NCI-H345 treated with DMSO at 0.1 percent for 48 hours (cell line): ENCODE measurements at regions not wholly inside any gene's neighbourhood (a gene's known extent, or its start where the extent isn't known, plus 50 kb on each side); places are given as distances from the start of the nearest gene placed in this dataset.
"Not testable (repeated sequence)": the region's sequence is repeated elsewhere in the genome, so short reads cannot be mapped to it uniquely, and the experiment has no call there.

Experiments used
- DNase-seq: peaks from one replicate; lab custom pipeline; 2025; ENCODE audit not compliant: unreplicated experiment; lab: John Stamatoyannopoulos, UW

DNA sequence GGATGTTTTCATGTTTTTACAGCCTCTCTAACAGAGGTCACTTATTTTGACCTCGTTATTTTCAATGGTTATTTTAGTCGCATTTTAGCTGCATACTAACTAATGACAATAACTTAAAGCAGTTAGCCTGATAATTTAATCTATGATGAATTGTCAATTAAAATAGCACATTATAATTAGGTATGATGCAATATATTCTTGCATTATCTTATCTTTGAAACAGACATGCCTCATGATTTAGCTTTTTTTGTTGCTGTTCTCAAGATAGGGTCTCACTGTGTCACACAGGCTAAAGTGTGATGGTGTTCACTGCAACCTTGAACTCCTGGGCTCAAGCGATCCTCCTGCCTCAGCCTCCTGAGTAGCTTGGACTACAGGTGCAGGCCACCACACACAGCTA lies 126.4 kb downstream of the KBTBD2 start:
- DNase-seq, result no peak

DNA sequence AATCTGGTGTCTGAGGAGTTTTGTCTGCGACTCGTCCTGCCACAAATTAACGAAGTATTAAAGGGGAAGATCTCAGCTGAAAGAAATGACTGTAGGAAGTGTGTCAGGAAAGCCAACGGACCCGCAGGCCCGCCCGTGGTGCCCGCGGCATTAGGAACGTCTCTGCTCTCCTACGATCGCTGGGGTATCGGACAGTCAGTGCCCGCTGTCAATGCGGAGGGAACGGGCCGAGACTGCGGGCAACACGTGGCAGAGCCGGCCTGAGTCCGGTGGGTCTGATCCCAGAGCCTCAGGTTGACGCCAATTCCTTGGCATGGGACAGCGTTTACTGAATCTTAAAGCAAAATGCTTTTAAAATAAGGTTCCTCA lies 128.7 kb downstream of the KBTBD2 start:
- no peak for DNase-seq

DNA sequence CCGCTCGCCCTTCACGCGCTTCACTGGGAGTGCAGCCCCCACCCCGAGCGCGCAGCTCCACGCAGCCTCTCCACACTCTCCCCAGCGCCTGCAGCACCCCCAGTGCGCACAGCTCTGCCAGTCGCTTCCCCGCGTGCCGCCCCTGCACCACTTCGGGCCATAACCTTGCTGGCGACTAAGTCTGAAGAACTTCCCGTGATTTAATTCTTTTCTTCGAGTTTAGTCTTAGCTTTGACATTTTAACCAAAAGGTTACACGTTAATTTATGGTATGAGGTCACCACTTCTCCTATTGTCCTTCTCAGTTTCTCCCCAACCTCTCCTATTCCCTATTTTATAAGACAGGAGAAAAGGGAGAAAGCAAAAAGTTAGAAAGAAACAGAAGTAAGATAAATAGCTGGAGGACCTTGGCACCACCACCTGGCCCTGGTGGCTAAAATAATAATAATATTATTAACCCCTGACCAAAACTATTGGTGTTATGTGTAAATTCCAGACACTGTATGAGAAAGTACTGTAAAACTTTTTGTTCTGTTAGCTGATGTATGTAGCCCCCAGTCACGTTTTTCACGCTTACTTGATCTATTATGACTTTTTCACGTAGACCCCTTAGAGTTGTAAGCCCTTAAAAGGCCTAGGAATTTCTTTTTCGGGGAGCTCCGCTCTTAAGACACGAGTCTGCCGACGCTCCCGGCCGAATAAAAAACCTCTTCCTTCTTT lies 129.2 kb downstream of the KBTBD2 start:
- DNase-seq, result not testable (repeated sequence)

DNA sequence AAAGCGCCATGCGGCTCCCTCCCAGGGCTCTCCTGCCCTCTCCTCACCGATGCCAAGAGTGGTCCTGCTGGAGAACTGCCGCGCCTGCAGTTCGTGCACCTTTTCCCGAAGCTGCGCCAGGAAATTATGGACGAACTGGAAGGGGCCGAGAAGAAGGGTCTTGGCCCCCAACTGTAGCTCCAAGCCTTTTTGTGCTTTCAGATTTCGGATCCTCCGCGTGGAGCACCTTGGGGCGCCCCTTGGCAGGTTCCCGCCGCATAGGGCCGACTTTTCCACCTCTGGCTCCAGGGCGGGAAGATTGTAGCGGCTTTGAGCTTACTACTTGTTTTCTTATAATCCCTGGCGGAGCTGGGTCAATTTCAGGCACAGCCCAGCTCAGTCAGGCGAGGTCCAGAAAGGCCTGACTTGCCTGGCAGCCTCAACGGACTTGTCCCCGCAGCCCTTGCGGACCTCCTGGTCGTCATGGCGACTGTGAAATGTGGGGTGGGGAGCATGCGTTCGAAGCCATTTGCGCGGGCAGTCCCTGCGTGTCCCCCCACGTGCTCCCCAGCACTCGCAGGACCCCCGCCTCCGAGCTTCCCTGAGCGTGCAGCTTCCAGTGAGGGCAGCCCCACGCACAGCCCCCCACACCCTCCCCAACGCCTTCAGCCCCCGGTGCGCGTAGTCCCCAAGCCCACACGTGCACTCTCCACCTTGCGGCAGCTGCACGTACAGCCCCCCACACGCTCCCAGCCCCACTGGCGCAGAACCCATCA lies 129.9 kb downstream of the KBTBD2 start:
- DNase-seq, result no peak

DNA sequence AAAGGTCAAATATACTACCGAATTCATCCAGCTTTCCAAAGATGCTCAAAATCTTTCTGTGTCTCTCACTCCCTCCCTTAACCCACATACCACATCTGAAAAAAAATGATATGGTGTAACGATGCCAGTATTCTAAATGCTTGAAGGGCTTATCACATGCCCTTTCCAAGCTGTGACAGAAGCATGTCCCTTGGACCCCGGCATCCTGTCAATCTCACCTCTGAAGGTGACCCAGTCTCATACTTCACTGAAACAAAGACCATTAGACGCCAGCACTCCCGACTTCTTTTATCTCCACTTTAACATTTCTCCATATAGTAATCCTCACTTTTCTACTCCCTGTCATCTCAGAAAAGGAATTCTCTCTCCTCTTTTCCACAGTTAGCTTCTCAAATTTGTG lies 130.8 kb downstream of the KBTBD2 start:
- not testable (repeated sequence) for DNase-seq

DNA sequence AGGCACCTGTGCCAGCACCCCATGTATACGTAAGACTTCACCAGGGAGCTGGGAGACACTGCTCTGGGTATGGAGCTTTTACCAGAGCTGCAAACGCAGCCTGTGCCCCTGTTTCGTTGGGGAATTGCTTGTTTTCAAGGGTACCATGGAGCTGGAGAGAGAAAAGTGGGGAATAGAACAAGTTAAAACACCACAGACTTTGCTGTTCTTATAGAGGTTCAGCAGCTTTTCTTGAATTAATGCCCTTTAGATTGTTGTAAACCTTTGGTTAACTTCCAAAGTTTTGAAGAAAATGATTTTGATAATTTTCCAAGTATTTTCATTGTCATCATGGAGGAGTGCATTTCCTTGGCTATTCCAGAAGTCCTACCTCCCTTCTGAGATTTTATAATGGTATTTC lies 131.7 kb downstream of the KBTBD2 start:
- DNase-seq, result not testable (repeated sequence)

DNA sequence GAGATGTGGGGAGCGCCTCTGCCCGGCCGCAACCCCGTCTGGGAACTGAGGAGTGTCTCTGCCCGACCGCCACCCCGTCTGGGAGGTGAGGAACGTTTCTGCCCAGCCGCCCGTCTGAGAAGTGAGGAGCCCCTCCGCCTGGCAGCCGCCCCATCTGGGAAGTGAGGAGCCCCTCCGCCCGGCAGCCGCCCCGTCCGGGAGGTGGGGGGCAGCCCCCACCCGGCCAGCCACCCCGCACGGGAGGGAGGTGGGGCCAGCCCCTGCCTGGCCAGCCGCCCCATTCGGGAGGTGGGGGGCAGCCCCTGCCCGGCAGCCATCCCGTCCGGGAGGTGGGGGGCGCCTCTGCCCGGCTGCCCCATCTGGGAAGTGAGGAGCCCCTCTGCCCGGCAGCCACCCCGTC lies 137.7 kb downstream of the KBTBD2 start:
- DNase-seq, result not testable (repeated sequence)

DNA sequence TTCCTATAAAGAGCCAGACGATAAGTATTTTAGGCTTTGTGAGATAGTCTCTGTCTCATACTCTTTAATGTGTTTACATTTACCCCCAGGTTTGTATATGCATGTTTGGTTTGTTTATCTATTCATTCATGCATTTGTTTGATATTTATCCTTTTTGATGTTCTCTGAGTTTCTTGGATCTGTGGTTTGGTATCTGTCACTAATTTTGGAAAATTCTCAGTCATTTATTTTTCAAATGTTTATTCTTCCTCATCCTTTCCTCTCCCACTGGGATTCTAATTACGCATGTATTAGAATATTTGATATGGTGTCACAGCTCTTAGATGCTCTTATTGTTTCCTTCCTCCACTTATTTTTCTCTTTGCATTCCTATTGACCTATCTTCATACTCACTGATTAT lies 143.2 kb downstream of the KBTBD2 start:
- not testable (repeated sequence) for DNase-seq

DNA sequence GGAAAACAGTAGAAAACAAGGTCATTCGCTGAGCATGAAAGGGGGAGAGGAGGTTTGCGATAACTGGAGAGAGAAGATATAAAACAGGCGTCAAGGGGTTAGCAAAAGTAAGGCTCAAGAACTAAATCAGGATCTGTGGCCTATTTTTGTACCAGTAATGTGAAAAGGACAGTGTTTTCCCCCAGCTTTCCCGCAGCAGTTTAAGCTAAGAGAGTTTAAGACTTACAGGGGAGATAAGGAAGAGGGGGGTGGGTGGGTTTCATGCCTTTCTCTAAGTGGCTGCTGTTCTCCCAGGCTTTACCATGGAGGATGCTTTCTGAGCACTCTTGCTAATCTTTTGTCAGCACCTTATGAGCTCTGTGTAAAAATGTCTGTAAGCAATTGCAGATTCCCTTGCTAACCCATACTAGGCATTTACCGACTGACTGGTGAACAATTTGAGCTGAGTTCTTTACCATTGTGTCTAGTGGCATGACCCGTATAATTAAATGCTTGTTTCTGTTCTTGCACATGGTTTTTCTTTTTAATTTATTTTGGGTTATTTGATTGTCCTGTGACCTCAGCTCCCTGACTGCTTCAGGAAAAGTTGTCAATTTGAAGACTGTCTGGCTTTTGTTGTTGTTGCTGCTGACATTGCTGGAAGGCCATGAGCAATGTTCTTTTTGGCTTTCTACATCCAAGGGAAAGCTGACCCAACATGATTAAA lies 144.0 kb downstream of the KBTBD2 start:
- not testable (repeated sequence) for DNase-seq

DNA sequence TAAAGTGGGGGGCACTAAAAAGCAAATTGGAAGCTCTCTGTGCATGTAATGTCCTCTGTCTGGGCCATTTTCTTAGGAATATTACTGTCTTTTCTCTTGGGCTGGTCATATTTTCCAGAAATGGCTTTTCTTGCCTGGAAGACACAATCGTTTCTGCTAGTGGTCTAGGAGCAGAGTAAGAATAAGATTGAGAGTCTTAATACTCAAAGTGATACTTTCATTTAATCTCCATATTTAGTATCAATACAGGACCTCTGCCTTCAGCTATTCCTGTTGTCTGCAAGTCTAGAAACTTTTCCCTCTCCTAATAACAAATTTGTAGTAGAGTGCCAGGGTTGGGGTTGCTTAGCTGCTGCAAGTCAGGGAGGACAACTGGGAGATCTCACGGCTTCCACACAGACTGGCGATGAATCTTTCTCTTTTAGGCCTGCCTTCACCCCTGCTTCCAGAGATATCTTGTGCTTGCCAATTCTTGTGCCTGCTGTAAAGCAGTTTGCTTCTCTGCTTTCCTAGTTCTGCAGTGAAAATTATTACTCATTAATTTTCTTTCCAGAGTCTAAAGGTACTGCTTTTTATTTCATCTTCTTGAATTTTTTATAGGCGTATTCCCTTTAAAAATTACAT lies 149.6 kb downstream of the KBTBD2 start:
- DNase-seq, result not testable (repeated sequence)

DNA sequence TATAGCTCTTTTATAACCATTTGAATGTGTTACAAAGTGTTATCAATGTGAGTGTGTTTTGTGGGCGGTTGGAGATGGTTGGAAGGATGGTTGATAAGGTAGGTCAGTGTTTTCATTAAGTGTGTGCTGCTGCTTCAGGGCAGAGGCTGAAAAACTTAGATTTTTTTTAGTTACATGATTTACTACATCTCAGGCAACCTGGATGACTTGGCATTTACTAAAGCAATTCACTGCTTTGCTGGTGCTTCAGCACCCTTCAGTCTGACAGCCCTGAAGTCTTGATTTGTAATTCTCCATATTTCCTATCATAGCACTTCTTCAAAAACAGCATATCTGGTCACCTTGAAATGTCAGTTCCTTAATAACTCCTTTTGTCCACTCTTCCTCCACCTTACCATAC lies 151.8 kb downstream of the KBTBD2 start:
- not testable (repeated sequence) for DNase-seq

DNA sequence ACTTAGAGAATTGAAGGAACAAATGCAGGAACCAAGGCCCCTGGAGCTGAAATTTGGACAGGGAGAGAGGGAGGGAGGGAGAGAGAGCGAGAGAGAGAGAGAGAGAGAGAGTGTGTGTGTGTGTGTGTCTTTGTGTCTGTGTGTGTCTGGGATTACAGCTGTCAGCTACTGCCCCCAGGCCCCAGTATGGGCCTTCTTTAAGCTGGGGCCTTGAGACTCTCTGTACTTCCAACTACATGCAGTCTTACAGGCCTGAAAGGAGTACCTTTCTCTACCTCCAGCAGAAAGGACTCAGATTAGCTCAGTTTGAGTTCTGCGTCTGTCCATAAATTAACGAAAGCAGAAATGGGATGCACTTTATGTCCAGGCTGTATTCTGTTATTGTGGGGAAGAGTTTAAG lies 153.2 kb downstream of the KBTBD2 start:
- DNase-seq, result not testable (repeated sequence)

DNA sequence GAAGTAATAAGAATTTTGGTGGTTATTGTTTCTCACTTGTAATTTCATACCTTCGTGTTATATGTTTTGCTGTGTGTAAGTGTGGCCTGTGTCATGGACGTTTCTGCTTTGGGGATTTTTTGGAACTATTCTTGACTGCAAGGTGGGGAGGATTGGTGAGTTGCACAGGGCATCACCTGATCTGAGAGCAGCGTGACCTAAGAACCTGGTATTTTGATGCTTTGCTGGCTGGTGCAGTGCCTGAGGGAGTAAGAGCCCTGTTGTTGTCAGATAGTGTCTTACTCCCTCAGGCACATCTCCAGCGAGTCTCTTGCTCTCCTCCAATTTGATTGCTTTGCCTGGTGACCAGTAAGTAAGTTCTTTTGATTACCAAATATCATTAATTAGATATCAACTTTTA lies 158.8 kb downstream of the KBTBD2 start:
- DNase-seq, result not testable (repeated sequence)

DNA sequence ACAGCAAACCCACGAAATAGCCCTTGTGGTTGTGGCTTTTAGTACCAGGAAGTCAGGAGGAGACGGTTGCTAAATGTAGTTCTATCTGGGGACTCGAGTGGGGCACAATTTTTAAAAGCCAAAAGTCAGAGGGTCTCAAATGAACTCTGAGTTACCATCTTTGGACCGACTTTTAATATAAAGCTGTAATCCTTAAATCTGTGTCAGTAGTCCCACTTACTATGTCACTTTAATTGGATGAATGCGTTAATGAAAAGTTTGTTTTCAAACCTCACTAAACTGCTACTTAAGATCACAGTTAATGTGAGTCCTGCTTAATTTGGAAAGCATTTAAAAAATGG lies 162.3 kb downstream of the KBTBD2 start:
- not testable (repeated sequence) for DNase-seq

DNA sequence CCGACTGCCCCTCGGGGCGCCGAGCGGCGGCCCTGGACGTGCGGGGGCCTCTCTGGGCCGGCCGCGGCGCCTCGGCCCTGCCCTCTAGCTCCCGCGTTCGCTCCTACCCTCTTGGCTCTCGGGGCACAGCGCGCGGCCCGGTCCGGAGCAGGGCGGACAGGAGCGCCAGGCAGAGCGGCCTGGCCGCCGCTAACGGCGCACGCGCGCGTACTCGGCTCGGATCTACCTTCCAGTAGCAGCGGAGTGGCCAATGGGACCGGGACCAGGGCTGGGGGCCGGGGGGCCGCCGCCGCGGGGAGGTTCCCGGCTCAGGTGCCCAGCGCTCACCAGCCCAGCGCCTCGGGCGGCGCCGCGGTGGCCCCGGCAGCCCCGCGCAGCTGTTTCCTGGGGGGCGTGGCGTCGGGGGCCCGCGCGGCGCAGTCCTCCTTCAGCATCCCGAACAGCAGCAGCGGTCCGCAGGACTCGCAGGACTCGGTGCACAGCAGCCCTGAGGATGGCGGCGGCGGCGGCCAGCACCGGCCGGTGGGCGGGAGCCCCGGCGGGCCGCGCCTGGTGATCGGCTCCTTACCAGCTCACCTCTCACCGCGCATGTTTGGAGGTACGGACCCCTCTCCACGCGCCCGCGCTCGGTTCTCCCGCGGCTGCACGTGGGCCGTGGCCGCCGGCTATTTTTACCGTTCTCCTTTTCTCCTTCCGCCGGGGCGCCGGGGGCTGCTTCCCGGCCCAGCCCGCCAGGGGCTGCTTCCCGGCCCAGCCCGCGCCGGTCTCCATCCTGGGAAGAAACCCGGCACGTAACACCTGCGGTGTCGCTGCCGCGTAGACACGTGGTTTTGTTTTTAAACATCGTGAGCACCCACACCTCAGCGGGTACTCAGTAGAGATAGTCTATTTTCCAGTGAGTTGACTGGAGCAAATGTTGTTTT lies 162.9 kb downstream of the KBTBD2 start:
- DNase-seq, result peak; percentile 32

DNA sequence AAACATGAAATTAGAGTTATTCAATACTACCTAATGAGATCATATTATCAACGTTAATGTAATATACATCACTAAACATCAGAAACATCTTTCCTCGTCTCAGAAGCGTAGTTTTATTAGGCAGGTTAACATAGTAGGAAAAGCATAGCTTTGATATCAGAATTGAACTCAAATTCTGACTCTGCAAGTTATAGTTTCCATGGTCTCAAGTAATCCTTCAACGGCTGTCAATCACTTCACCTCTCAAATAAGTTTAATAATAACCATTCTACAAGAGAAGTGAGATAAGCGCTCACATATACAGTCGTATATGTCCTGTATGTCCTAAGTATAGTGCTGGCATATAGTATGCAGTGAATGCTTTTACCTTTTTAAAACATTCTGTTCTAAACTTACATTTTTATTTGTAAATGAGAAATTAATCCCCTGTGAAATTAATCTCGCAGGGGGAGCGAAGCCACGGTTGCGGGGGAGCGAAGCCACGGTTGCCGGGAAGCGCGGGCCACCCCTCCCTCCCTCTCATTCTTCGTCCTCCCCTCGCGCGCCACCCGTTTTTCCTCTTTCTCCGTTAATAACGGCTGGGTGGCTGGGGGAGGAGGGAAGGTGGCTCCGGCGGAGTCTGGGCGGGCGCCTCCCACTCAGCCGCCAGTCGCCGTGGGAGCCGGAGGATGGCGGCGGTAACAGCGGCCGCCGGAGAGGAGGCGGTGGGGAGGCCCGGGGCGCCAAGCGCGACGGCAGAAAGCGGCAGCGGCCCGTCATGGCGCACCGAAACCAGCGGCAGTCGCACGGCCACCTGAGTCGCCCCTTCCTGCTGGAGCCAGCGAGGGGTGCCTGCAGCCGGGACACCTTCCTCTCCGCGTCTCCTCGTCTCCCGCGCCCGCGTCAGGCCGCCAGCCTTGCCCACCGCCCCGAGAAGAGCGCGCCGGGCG lies 163.8 kb downstream of the KBTBD2 start:
- DNase-seq, result peak; percentile 14

DNA sequence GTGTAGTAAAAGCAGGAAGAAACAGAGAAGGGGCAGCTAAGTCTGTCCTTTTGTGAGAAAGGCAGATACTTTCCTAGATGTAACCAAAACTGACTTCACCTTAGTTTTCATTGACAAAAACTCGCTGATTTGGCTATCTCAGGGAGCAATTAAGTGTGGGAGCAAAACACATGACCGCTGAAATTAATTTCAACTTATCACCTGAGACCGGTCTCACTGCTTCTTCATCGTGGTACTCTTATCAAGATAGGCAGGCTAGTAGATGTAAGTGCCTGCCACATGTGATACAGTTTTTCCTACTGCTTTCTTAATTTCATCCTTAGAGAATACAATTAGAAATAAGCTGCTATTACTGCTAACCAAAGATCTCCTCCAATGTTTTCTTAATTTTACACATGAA lies 168.7 kb downstream of the KBTBD2 start:
- not testable (repeated sequence) for DNase-seq

DNA sequence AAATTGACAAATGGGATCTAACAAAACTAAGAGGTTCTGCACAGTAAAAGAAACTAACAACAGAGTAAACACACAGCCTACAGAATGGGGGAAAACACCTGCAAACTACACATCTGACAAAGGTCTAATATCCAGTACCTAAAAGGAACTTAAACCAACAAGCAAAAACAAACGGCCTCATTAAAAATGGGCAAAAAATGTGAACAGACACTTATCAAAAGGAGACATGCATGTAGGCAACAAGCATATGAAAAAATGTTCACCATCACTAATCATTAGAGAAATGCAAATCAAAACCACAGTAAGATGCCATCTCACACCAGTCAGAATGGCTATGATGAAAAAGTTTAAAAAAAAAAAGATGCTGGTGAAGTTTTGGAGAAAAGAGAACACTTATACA lies 197.4 kb downstream of the KBTBD2 start:
- DNase-seq, result no peak
